HG02763 (cell line): ENCODE measurements at regions not wholly inside any gene's neighbourhood (a gene's known extent, or its start where the extent isn't known, plus 50 kb on each side); places are given as distances from the start of the nearest gene placed in this dataset.

ENCODE experiments used
- ATAC-seq: cut with Tn5 transposase; IDR thresholded peaks from one replicate; pipeline ENCODE4 v1.9.1; 2021; ENCODE audit warnings: mild to moderate bottlenecking, moderate library complexity; ENCODE audit not compliant: unreplicated experiment

DNA sequence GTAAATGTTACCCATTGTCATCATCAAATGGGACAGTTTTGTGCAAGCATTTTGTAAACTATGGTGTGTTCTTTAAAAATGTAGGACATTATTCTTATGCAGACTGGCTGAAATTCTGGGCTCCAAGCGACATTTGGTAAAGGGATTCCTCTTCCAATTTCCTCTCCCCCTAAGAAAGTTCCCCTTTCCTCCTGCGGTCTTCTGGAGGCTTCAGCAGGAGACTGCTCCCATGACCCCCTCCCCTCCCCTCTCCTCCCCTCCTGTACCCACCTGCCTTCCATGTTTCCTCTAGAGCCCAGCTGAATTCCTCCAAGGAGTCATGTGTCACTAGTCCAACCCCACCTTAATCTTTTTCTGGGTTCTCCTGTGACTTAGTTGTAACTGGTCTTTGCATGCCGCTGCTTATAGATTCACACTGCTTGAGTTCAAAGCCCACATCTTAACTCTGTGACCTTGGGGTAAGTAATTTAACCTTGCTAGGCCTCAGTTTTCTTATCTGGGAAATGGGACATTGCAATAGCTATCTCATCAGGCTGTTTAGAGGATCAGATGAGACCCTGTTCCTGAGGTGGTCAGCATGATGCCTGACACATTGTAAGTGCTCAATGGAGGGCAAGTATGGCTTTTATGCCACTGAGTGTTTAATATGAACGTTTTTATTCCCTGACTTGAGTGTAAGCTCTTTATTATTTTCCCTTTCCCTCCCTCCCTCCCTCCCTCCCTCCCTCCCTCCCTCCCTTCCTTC is 69.9 kb upstream of the WDR26 start:
- no peak for ATAC-seq

DNA sequence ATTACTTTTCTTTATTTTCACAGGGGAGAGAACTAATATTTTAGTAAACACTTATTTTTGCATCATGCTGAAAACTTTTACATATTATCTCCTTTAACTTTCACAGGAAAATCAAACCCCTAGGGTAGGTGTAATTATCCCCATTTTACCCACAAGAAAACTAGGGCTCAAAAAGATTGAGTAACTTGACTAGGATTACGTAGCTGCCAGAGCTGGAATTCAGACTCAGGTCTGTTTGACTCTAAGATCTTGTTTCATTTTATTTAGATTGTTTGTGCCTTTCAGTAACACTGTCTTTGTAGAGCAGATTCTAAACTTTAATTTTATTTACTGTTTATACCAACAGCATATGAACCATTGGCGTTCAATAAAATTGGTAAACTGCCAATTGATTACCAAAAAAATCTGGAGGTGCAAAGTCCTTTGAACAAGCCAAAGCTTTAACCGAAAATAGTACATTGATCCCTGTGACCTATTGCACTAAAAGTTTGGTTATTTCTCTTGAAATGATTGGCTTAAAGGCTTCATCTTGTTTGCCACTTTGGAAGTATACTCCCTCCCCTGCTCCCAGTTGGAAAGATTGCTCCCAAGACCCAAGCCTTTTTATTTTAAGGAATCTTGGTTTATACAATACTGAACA is 71.0 kb upstream of the WDR26 start:
- no peak for ATAC-seq

DNA sequence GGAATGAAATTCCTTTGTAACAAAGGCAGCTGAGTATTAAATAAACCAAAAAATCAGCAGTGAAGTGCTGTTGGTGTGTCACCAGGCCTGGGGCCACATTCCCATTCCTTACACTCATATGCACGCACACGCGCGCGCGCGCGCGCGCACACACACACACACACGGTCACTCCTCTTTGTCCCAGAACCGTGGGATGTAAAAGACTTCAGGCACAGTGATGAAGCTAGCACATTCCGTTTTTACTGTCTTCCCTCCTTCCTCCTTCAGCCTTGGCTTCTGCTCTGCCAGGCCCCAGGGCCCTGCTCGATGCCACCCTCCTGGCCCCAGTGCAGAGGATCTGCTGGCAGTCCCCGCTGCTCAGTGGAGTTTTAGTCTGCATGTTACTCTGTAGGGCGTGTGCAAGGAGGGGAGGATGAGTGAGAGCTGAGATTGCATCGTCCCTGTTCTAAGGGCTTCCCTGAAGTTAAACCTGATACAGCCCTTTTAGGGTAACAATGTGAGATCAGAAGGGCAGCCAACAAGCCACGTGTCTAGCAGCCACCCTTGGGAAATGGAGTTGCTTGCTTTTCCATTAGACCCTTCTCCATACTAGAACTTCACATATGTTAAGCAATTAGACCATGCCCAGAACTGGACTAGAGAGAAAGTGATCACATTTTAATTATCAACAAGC is 71.7 kb upstream of the WDR26 start:
- no peak for ATAC-seq

DNA sequence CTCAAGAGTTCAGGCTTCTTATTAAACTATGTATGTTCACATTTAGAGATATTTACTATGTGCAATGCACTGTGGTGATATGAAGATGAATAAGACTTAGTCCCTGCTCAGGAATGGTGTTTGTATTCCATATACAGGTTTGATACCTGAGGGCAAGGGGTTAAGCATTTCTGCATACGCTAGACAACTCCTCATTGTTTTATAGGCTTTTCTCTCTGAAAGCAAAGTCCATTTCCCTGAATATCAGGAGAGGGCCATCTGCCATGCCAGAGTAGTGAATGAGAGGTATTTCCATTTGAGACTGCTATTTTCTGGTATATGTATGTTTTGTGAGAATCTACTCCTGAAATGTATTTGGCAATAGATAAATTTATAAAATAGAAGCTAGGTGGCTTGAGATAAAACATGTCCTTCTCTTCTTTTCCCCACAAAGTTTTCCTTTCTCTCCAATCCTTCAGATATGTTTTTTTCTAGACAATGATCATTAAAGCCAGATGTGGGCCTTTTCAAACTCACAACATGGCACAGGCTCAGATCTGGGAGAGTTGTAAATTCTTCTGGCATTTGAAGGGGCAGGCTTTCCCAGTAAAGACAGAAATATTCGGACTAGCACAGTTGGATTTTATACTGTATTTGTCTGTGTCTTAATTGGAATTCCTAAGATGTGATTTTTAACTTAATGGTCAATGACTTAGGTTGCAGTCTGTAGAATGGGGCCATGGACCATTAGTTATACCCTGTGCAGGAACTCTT is 73.3 kb upstream of the WDR26 start:
- ATAC-seq = no peak

DNA sequence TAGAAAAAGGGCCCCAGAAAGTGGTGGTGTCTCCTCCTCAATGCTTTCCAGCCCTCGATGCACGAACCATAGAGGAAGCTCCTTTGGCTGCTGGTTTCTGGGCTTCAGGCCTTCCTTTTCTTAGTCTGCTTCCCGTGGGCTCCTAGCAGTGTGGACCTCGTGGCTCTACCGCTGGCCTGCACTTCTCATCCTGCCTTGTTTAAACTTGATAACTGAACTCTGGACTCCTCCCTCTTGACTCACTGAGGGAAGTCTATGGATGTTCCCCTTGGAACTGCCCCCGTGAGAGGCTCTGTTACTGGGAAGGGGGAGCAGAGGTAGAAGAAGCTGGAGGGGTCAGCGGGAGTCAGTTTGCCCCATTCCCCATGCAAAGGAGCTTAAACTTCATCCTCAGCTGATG is 75.3 kb upstream of the WDR26 start:
- ATAC-seq = no peak

DNA sequence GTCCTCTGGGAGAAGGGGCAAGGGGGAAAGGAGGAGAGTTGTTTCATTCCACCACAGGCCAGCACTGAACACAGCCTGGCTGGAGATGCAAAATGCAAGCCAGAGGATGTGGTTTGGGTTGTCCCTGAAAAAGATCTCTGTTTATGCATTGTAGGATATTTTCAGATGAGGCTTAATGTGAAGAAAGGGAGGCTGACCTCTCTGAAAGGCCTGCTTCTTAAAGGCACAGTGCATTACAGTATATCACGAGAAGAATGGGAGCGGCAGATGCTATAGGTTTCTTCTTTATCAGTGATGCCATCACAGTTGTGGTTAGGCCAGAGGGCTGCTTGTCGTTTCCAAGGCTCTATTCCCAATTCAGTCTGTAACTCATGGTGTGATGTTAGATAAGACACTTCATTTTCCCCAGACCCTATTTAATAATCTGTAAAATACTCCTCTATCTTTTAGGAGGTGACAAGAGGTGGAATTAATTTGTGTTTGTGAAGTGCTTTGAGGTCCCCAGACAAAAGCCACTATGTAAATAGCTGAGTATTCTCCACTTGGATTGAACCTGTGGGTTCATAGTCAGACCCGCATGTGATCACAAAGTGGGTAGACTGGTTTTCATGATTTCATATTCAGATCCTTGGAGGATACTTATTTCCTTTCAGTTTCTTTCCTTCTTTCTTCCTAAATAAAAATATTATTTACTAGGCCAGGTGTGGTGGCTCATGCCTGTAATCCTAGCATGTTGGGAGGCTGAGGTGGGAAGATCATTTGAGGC is 76.5 kb upstream of the WDR26 start:
- ATAC-seq = no peak

DNA sequence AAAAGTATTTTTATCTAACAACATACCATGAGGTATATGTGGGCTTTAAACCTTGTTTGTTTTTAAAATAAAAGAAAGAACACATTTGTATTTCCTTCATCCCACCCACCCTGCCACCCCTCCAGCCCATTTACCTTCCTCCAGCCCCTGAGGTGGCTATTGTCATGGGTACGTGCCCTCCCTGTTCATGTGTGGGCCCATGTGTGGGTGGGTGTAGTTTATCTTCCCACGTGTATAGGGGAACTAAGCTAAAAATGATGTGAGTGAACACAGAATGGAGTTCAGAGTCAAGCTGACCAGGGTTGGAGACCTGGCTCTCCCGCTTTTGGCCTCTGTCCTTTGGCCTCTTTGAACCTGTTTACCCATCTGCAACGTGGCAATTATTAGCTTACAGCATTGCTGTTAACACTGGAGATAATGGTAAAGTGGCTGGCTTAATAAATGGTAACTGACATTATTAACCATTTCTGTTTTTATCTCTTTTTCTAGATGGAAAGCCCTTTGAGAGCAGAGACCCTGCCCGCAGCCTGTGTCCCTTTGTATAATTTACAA is 78.1 kb upstream of the WDR26 start:
- no peak for ATAC-seq

DNA sequence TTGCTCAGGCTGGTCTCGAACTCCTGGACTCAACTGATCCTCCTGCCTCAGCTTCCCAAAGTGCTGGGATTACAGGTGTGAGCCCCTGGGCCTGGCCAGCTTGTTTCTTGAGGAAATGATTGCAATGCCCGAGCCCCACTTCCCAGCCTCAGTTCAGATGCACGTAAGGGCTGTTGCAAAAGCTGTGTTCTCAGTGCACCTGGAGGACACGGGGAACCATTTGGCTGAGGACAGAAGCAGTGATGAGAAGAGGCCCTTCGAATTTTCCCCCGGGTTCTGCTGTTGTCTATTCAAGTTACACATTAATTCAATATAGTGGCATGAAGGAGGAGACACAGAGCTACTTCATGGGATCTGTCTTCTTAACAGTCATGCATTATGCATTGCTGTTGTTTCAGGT is 78.8 kb upstream of the WDR26 start:
- ATAC-seq = no peak

DNA sequence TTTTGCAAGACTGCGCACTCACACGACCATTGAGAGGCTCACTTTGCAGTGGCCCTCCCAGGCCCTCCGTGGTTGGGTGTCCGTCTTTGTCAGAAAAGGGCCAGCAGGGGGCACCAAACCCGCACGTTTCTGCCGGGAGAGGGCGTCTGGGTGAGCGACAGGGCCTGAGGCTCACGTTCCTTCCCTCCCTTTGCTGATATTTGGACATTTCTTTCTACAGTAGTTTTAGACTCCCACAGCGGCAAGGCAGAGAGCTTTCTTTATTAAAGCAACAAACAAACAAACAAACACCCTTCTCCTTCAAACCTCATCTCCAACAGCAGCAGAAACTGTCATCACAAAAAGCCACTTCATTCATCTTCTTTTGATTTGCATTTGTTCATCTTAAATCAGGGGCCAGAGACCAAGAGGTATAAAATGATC is 79.2 kb upstream of the WDR26 start:
- peak; percentile 93 for ATAC-seq

DNA sequence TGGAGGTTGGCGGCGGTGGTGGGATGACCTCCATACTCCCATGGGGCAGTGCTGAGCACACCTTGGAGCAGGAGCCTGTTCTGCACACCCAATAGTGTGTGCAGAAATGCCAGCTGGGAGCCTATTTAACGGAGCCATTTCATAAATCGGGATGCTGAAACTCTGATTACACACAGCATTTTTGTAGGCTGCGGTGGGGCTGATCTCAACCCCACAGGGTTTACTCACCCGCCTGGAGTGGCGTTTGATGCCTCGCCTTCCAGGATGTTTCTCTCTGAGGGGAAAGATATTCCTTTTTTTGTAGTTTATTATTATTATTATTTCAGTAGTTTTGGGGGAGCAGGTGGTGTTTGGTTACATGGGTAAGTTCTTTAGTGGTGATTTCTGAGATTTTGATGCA is 82.6 kb upstream of the WDR26 start:
- no peak for ATAC-seq

DNA sequence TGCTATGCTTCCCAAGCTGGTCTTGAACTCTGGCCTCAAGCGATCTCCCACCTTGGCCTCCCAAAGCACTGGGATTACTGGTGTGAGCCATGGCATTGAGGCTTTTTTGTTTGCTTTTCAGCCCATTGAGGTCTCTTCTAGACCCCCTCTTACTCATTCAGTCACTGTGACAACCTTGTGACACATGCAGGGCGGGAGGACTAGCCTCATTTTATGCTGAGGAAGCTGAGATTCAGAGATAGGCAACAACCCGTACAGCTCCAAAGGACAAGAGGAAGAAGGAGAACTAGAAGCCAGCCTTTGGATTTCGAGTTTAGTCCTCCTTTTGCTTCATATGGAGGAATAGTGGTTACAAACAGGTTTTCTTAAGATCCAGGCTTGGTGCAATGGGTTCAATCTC is 83.9 kb upstream of the WDR26 start:
- no peak for ATAC-seq

DNA sequence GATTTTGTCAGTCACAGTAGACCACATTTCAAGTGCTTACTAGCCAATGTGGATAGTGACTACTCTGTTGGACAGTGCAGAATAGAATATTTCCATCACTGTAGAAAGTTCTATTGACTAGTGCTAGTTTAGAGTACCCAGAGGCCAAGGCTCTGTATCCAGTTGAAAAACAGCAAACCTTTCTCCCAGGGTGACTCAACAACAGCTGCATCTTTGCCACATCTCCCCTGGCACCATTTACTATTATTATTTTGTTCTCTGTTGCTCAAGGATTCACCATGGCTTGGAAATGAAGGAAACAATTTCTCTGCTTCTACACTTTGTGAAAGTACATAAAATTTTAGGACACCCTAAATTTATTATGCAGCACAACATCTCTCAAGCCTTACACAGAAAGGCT is 85.3 kb upstream of the WDR26 start:
- ATAC-seq = no peak

DNA sequence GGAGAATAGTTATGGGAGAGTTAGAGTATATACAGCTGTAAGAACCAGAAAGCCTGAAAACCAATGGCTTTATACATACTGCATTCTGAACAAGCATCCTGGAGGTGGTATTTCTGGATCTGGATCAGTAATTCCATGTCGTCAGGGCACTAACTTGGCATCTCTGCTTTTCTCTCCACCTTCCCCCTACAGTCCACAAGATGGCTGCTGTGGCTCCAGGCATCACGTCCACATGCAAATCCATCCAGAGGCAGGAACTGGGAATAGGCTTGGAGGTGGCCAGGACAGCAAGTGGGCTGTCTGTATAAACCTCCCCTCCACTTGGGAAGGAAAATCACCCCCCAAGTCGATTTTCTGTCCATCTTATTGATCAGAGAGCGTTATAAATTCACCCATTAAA is 86.2 kb upstream of the WDR26 start:
- no peak for ATAC-seq

DNA sequence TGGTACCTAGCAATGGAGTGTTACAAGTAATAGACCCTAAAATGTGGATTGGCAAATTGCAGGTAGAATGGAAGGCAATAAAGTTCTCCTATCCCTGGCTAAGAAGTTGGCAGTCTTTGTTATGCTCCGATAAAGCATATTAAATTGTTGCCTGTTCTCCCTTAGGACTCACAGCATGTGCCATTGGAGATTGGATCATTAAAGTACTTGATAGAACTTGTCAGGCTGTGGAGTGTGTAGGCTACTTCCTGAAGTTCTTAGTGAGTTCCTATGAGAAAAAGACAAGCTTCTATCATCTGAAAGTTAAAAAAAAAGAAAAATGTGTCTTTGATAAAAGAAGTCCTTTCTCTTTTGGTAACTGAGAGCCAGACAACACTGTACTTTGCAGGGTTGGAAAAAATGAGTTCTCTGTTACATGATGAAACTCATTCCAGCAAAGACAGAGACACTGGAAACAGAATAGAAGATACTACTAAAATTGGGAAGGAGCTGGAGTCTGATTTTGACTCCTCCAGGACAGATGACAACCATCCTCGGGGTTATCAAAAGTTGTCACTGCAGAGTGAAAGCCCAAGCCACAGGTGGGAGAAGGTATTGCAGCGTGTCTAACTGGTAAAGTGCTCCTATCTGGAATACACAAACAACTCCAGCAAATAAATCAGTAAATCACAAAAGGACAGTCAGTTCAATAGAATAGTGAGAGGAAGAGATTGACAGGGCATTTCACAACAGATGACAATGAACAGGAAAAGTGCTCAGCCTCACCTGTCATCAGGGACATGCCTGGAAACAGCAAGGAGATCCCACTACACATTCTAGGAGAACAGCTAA is 87.5 kb upstream of the WDR26 start:
- no peak for ATAC-seq

DNA sequence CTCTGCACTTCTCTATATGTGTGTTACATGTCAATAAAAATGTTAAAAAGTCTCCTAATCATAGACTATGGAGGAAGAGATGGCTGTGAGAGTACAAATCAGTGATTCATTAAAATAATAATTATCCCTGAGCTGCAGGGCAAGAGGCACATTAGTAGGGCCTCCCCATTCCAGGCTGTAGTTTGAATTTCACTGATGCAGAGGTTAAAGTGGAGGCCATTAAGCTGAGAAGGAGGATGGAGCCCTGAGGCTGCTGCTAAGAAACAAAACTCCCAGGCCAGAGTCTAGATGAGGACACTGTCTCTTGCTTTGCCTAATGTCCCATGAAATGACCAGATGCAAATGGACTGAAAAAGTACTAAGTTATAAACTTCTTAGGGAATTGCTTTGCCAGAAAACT is 89.1 kb upstream of the WDR26 start:
- ATAC-seq = no peak

DNA sequence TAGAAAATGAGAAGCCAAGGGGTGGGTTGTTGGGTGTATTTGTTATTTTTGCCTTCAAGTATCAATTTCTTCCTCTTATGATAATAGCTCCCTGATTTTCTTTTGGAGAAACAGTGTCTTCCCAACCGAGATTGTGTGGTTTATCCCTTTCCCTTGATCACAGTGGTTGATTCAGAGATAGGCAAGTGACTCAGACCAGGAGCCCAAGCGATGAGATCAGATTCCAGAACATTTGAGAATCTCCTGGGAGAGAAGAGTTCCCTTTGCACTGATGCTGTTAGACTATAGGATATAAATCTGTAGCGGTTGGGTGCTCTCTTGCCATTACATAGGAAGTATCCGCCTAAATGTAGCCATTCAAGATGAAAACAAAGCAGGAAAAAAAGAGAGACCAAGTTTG is 90.1 kb upstream of the WDR26 start:
- no peak for ATAC-seq

DNA sequence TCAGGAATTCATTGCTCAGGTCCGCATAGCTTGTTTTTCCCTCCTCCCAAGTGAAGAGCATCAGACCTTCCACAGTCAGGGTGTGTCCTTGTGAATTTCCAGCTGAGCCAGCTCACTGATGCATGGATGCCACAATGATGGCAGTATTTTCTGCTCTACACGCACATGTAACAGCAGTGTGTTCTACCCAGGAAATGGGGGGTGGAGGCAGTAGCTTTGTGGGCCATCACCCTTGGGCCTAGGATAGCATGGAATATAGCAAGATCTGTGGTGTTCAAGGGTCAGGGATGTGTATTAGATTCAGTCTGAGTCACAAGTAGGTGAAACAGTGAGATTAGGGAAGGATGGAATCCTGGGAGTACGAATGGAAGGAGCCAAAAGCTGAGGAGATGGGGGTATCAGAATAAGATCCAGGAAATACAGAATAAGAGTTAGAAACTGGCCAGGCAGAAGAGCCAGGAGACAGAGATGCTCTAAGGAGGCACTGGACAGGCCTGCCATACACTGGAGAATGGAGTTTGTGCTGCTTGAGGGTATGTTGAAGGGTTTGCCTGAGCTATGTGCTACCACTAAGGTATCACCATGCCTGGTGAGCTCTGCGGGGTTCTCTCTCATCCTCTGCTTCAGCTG is 90.6 kb upstream of the CNIH3 start:
- no peak for ATAC-seq

DNA sequence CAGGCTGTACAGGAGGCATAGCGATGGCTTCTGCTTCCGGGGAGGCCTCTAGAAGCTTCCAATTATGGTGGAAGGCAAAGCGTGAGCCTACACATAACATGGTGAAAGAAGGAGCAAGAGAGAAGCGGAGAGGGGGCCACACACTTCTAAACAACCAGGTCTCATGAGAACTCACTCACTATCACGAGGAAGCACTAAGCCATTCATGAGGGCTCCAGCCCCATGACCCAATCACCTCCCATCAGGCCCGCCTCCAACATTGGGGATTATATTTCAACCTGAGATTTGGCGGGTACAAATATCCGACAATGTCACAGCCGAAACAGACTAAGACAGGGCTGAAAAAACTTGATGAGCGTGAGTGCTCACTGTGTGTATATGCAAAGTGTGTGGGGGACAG is 89.3 kb upstream of the CNIH3 start:
- no peak for ATAC-seq

DNA sequence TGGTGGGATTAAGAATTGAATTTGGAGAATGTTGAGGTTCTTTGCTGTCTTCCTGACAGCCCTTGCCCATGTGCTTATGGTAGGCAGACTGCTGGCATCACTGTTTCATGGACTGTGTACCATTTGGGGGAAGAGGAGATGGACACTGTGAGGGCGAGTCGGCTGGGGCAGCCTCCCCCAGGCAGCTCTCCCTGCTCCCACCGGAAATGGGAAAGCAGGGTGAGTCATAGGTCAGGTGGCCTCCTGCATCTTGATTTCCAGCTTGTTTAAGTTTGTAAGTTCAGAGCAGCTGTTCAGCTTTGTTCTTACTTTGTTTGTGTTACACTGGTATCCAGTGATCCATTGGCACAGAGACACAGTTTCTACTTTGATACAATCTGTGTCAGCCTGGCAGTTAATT is 87.2 kb upstream of the CNIH3 start:
- no peak for ATAC-seq
